K562 (cell line): ENCODE measurements at regions not wholly inside any gene's neighbourhood (a gene's known extent, or its start where the extent isn't known, plus 50 kb on each side); places are given as distances from the start of the nearest gene placed in this dataset.

ENCODE experiments used
- ATAC-seq: fragments of 200-7000 bp; cut with Tn5 transposase; 3 replicates; pipeline ENCODE4 v1.9.1; 2020; ENCODE audit warnings: moderate library complexity
- BruUV-seq: library from RNA; stranded (reverse); fragments of 400-500 nt; replicated peaks from 2 replicates; lab custom pipeline; 2021; lab: Mats Ljungman, UMichigan
- CTCF ChIA-PET: fragments of 300-600 bp; formaldehyde crosslinking; extraction: SDS; loops from one replicate; lab custom pipeline; 2021; ENCODE audit warnings: low intra/inter-chr PET ratio; lab: Yijun Ruan, JAX
- POLR2A ChIA-PET: fragments of 300-600, 350-650 bp; sonication (Branson Sonifier 250); formaldehyde crosslinking; extraction: SDS; loops from one replicate; lab custom pipeline; 2021; ENCODE audit warnings: antibody characterized with exemption, inconsistent platforms; lab: Yijun Ruan, JAX
- DNase-seq, 4 experiments: peaks; one replicate each; pipeline versions ENCODE4 v3.0.0 to v3.0.0-alpha.2; 2011 to 2018; ENCODE audit warnings: low spot score in 3 of 4, mixed read lengths in 3 of 4; ENCODE audit errors: extremely low read depth in 1 of 4
- FAIRE-seq: peaks from 2 replicates; lab custom pipeline; 2011; peaks lifted over from hg19 to GRCh38; lab: Jason Lieb, UNC
- H2AFZ ChIP-seq: 2 replicates; pipeline ENCODE4 v1.6.0; 2011; ENCODE audit warnings: low read depth, low read length, control low read depth, inconsistent platforms
- H3K27ac ChIP-seq: fragments of 200-600 bp; 3 replicates; pipeline ENCODE4 v1.8.0; 2011; ENCODE audit warnings: low read depth, mild to moderate bottlenecking, control low read depth, inconsistent platforms, low read length, moderate library complexity, mixed read lengths; ENCODE audit errors: extremely low read depth
- H3K27me3 ChIP-seq, 2 experiments: fragments of 300-600 bp in 1 of 2; 2 replicates in 1 of 2; 3 replicates in 1 of 2; pipeline versions ENCODE4 v1.6.0 to v1.8.0; 2011; ENCODE audit warnings: inconsistent platforms in 2 of 2, low read length in 2 of 2, mild to moderate bottlenecking in 1 of 2, mixed read lengths in 1 of 2, moderate library complexity in 1 of 2; ENCODE audit not compliant: control insufficient read depth in 2 of 2, insufficient read depth in 2 of 2
- H3K36me3 ChIP-seq: fragments of 300-600 bp; 3 replicates; pipeline ENCODE4 v1.8.0; 2011; ENCODE audit warnings: mild to moderate bottlenecking, low read length, inconsistent platforms; ENCODE audit not compliant: control insufficient read depth, insufficient read depth
- H3K4me1 ChIP-seq, 2 experiments: fragments of 200-600 bp in 1 of 2; replicated peaks in 1 of 2; 2 replicates in 1 of 2; 3 replicates in 1 of 2; pipeline versions ENCODE4 v1.5.1 to v1.8.0; 2011; ENCODE audit warnings: inconsistent platforms in 2 of 2, low read length in 2 of 2, mild to moderate bottlenecking in 1 of 2, mixed read lengths in 1 of 2, moderate library complexity in 1 of 2; ENCODE audit not compliant: control insufficient read depth in 2 of 2, insufficient read depth in 2 of 2
- H3K4me2 ChIP-seq: 2 replicates; pipeline ENCODE4 v1.6.1; 2011; ENCODE audit warnings: low read length, control low read depth, inconsistent platforms, mixed read lengths; ENCODE audit not compliant: insufficient read depth
- H3K4me3 ChIP-seq: fragments of 200-600 bp; sonication (generic), shearing (Covaris generic); 2 replicates; pipeline ENCODE4 v1.5.1; 2016; ENCODE audit warnings: control low read depth, inconsistent platforms
- H3K79me2 ChIP-seq: fragments of 200-600 bp; 3 replicates; pipeline ENCODE4 v1.8.0; 2011; ENCODE audit warnings: low read length, inconsistent platforms; ENCODE audit not compliant: control insufficient read depth, insufficient read depth
- H3K9ac ChIP-seq, 2 experiments: 2 replicates each; pipeline versions ENCODE4 v1.6.0 to v1.6.1; 2011; ENCODE audit warnings: low read depth in 2 of 2, low read length in 2 of 2, control low read depth in 1 of 2, inconsistent platforms in 1 of 2, mild to moderate bottlenecking in 1 of 2, mixed read lengths in 1 of 2; ENCODE audit not compliant: insufficient read depth in 1 of 2
- H3K9me1 ChIP-seq: one replicate; pipeline ENCODE4 v1.6.0; 2011; ENCODE audit warnings: inconsistent platforms, mild to moderate bottlenecking, low read length, moderate library complexity; ENCODE audit not compliant: control insufficient read depth, insufficient read depth
- H3K9me3 ChIP-seq: replicated peaks from 2 replicates; pipeline ENCODE4 v1.5.1; 2011; ENCODE audit warnings: low read depth, low read length, inconsistent platforms; ENCODE audit not compliant: control insufficient read depth, insufficient read depth
- H4K20me1 ChIP-seq: replicated peaks from 2 replicates; pipeline ENCODE4 v1.6.1; 2011; ENCODE audit warnings: low read length, inconsistent platforms, mixed read lengths; ENCODE audit not compliant: control insufficient read depth, insufficient read depth
- ETV6 ChIP-seq, 3 experiments: fragments of 150-350 bp in 1 of 3; sonication (generic) in 1 of 3; formaldehyde crosslinking in 1 of 3; IDR thresholded peaks; 2 replicates each; pipeline versions ENCODE4 v1.6.1 to v1.8.0; 2014 to 2022; ENCODE audit warnings: borderline replicate concordance in 2 of 3, low read depth in 2 of 3, antibody characterized with exemption in 1 of 3, low read length in 1 of 3, mild to moderate bottlenecking in 1 of 3, missing genetic modification reagents in 1 of 3
- GABPA ChIP-seq: fragments of 200-800 bp; sonication (Bioruptor generic); conservative IDR thresholded peaks from 2 replicates; pipeline ENCODE4 v1.6.1; 2016; ENCODE audit warnings: low read depth, missing genetic modification characterization, missing compliant biosample characterization
- PBX2 ChIP-seq, 2 experiments: IDR thresholded peaks in 1 of 2; conservative IDR thresholded peaks in 1 of 2; 2 replicates each; pipeline ENCODE4 v1.6.1; 2016; ENCODE audit warnings: low read depth in 2 of 2, mild to moderate bottlenecking in 1 of 2, missing compliant biosample characterization in 1 of 2, missing genetic modification characterization in 1 of 2, moderate library complexity in 1 of 2
- THRAP3 ChIP-seq: fragments of 450-650 bp; IDR thresholded peaks from 2 replicates; pipeline ENCODE4 v1.6.1; 2016; ENCODE audit warnings: mild to moderate bottlenecking, inconsistent platforms, borderline replicate concordance
- ZKSCAN8 ChIP-seq: fragments of 200-800 bp; sonication (Bioruptor generic); IDR thresholded peaks from 2 replicates; pipeline ENCODE4 v1.6.1; 2016; ENCODE audit warnings: missing genetic modification characterization, missing compliant biosample characterization
- ZNF263 ChIP-seq: sonication (generic); formaldehyde crosslinking; IDR thresholded peaks from 2 replicates; pipeline ENCODE4 v1.8.0; 2022; ENCODE audit warnings: mild to moderate bottlenecking, missing genetic modification reagents, borderline replicate concordance
- ZNF398 ChIP-seq: fragments of 250-450 bp; sonication (Bioruptor Pico); IDR thresholded peaks from 2 replicates; pipeline ENCODE4 v1.8.0; 2021; ENCODE audit warnings: moderate library complexity, mild to moderate bottlenecking, inconsistent platforms
- WGBS: fragments of 100-300 bp; shearing (Covaris generic); methylation state at CpG from one replicate; pipeline ENCODE4 v1.1.6; 2016; ENCODE audit warnings: low coverage, mixed read lengths; ENCODE audit not compliant: insufficient coverage; ENCODE audit errors: missing lambda C conversion rate; 5-methylcytosine and 5-hydroxymethylcytosine counted together
- in situ Hi-C: fragments of 300-500 bp; cut with MboI; formaldehyde crosslinking; loops from 4 replicates; pipeline ENCODE4 v1.15.0; 2018; ENCODE audit warnings: inconsistent platforms, mixed read lengths
- intact Hi-C: fragments of 100-400 bp; cut with micrococcal nuclease; formaldehyde crosslinking; loops from 2 replicates; pipeline ENCODE4 v1.14.2; 2022

GRCh38 chr11:28794405-28794804, 686.2 kb downstream of the METTL15 start (continued):
- TF ChIP-seq ZKSCAN8 = no peak
- no peak for TF ChIP-seq THRAP3
- TF ChIP-seq ZNF398 (CRISPR knock-in tag) = no peak
- no peak for TF ChIP-seq PBX2 (CRISPR knock-in tag; IDR thresholded peaks at IDR 0.05; ENCODE audit: low read depth)
- no peak for TF ChIP-seq PBX2 (tag; conservative IDR thresholded peaks at IDR 0.05; ENCODE audit: low read depth)
- TF ChIP-seq ZNF263 = no peak
- TF ChIP-seq, all 486 proteins: peak for 0

DNA sequence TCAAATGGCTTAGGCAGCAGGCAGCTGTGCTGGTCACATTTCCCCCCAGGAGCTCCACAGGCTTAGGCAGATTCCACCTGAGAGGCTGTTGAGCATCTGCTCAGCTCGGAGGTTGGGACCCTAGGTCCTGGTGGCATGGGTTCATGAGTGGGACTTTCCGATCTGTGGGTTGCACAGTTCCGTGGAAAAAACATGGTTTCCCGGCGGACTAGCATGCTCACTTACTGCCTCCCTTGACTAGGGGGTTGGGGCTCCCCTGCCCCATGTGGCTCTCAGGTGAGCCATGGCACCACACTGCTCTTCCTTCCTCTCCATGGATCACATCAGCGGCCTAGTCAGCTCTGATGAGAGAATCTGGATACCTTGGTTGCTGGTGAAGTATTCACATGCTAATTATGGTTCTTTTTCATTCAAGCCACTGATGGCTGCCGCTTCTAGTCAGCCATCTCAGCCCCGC, 685.1 kb downstream of the METTL15 start:
- FAIRE-seq (no peak), ATAC-seq (no peak), DNase-seq (no peak)
- Histone ChIP-seq H3K9me1 (no peaks in the 10 kb centered on the region), H3K4me2 (no peak overlapping the region), H4K20me1 (no peaks in the 10 kb centered on the region), H3K79me2 (no peaks in the 10 kb centered on the region), H3K27ac (no peak overlapping the region), H3K9me3 (no peaks in the 10 kb centered on the region), H3K27me3 (no peaks in the 10 kb centered on the region), H3K4me1 (no peaks in the 10 kb centered on the region), H2AFZ (no peak overlapping the region), H3K36me3 (no peaks in the 10 kb centered on the region), H3K9ac (no peak overlapping the region), H3K4me3 (no peak overlapping the region)
- BruUV-seq = no TSS peak
- in situ Hi-C loops (no loop called here), intact Hi-C loops (no loop called here)
- ChIA-PET POLR2A (no interaction called here), CTCF (no interaction called here)
- WGBS = 2% methylated on average over 7 of the region's 8 CpGs
- TF ChIP-seq GABPA = no peak
- no peak for TF ChIP-seq ETV6 (IDR thresholded peaks at IDR 0.05; ENCODE audit: borderline replicate concordance in 1 of 2, low read depth in 2 of 2, low read length in 1 of 2)
- no peak for TF ChIP-seq ETV6 (CRISPR knock-in tag; IDR thresholded peaks at IDR 0.05; ENCODE audit: borderline replicate concordance)
